HCT116 (cell line): ENCODE measurements at regions not wholly inside any gene's neighbourhood (a gene's known extent, or its start where the extent isn't known, plus 50 kb on each side); places are given as distances from the start of the nearest gene placed in this dataset.

ENCODE experiments used
- ATAC-seq: fragments of 200-7000 bp; cut with Tn5 transposase; 2 replicates; pipeline ENCODE4 v1.9.1; 2020; ENCODE audit warnings: mild to moderate bottlenecking, moderate library complexity
- BruUV-seq: library from RNA; stranded (reverse); fragments of 400-500 nt; replicated peaks from 2 replicates; lab custom pipeline; 2021; lab: Mats Ljungman, UMichigan
- CTCF ChIA-PET: fragments of 300-600 bp; sonication (Branson Sonifier 250); formaldehyde crosslinking; loops from one replicate; lab custom pipeline; 2021; ENCODE audit warnings: antibody characterized with exemption; lab: Charles Lee
- POLR2A ChIA-PET: fragments of 300-600, 350-600 bp; sonication (Branson Sonifier 250); formaldehyde crosslinking; loops from one replicate; lab custom pipeline; 2021; ENCODE audit warnings: antibody characterized with exemption; lab: Charles Lee
- RAD21 ChIA-PET, 2 experiments: fragments of 300-600 bp; sonication (Branson Sonifier 250); formaldehyde crosslinking; loops; one replicate each; lab custom pipeline; 2023; ENCODE audit warnings: low total read pairs in 2 of 2; ENCODE audit not compliant: uncharacterized antibody in 2 of 2, unreplicated experiment in 2 of 2, low non-redundant PET in 1 of 2; lab: Charles Lee
- DNase-seq: peaks from one replicate; pipeline ENCODE4 v3.0.0-alpha.2; 2010; ENCODE audit warnings: low read depth, low spot score
- H2AFZ ChIP-seq: fragments of 200-600 bp; shearing (Covaris generic), sonication (generic); 2 replicates; pipeline ENCODE4 v1.6.1; 2017; ENCODE audit warnings: low read depth, mixed run types, mixed read lengths, antibody characterized with exemption, low read length; ENCODE audit not compliant: poor library complexity, severe bottlenecking
- H3K27ac ChIP-seq: 2 replicates; pipeline ENCODE4 v1.5.1; 2012; ENCODE audit warnings: low read depth, low read length
- H3K27me3 ChIP-seq: fragments of 200-600 bp; sonication (generic); 2 replicates; pipeline ENCODE4 v1.6.1; 2016; ENCODE audit warnings: mixed run types, low read length, mixed read lengths; ENCODE audit not compliant: insufficient read depth
- H3K36me3 ChIP-seq, 2 experiments: fragments of 200-500 bp in 1 of 2; fragments of 200-600 bp in 1 of 2; sonication (Bioruptor generic) in 1 of 2; sonication (generic) in 1 of 2; 2 replicates each; pipeline versions ENCODE4 v1.5.1 to v1.6.1; 2014 to 2016; ENCODE audit warnings: low read length in 2 of 2, inconsistent platforms in 1 of 2, mixed read lengths in 1 of 2, mixed run types in 1 of 2; ENCODE audit not compliant: insufficient read depth in 2 of 2, control insufficient read depth in 1 of 2
- H3K4me1 ChIP-seq, 2 experiments: fragments of 200-600 bp in 1 of 2; sonication (generic) in 1 of 2; 2 replicates each; pipeline versions ENCODE4 v1.5.1 to v1.6.1; 2012 to 2017; ENCODE audit warnings: low read length in 2 of 2, inconsistent platforms in 1 of 2, mild to moderate bottlenecking in 1 of 2, mixed read lengths in 1 of 2, mixed run types in 1 of 2, moderate library complexity in 1 of 2; ENCODE audit not compliant: insufficient read depth in 2 of 2, control insufficient read depth in 1 of 2
- H3K4me2 ChIP-seq: fragments of 200-600 bp; sonication (generic); 2 replicates; pipeline ENCODE4 v1.6.1; 2017; ENCODE audit warnings: mixed run types, low read length, mixed read lengths
- H3K4me3 ChIP-seq, 2 experiments: fragments of 200-600 bp in 1 of 2; sonication (generic) in 1 of 2; replicated peaks in 1 of 2; 2 replicates each; pipeline ENCODE4 v1.5.1; 2011 to 2016; ENCODE audit warnings: low read length in 2 of 2, control low read depth in 1 of 2, low read depth in 1 of 2, mild to moderate bottlenecking in 1 of 2, mixed read lengths in 1 of 2, mixed run types in 1 of 2
- H3K79me2 ChIP-seq: fragments of 200-600 bp; sonication (generic); 2 replicates; pipeline ENCODE4 v1.6.1; 2017; ENCODE audit warnings: mild to moderate bottlenecking, mixed run types, low read length, moderate library complexity, mixed read lengths; ENCODE audit not compliant: insufficient read depth
- H3K9ac ChIP-seq: fragments of 200-600 bp; sonication (generic); 2 replicates; pipeline ENCODE4 v1.6.1; 2016; ENCODE audit warnings: low read length, mixed read lengths
- H3K9me2 ChIP-seq: fragments of 200-600 bp; sonication (generic), shearing (Covaris generic); 2 replicates; pipeline ENCODE4 v1.6.1; 2017; ENCODE audit warnings: mixed run types, mild to moderate bottlenecking, moderate library complexity; ENCODE audit not compliant: insufficient read depth
- H3K9me3 ChIP-seq, 2 experiments: fragments of 200-500 bp in 1 of 2; fragments of 200-600 bp in 1 of 2; sonication (Bioruptor generic) in 1 of 2; sonication (generic) in 1 of 2; 2 replicates each; pipeline ENCODE4 v1.6.1; 2014 to 2017; ENCODE audit warnings: low read length in 2 of 2, mixed read lengths in 2 of 2, inconsistent platforms in 1 of 2, low read depth in 1 of 2, mild to moderate bottlenecking in 1 of 2, mixed run types in 1 of 2, moderate library complexity in 1 of 2; ENCODE audit not compliant: control insufficient read depth in 1 of 2, insufficient read depth in 1 of 2
- H4K20me1 ChIP-seq: fragments of 200-600 bp; sonication (generic), shearing (Covaris generic); 2 replicates; pipeline ENCODE4 v1.6.1; 2017; ENCODE audit warnings: mixed run types, mild to moderate bottlenecking, moderate library complexity; ENCODE audit not compliant: insufficient read depth
- CTCF ChIP-seq, 3 experiments: fragments of 200-600 bp in 1 of 3; sonication (generic) in 1 of 3; IDR thresholded peaks in 2 of 3; conservative IDR thresholded peaks in 1 of 3; 2 replicates each; pipeline ENCODE4 v1.5.1; 2012 to 2017; ENCODE audit warnings: low read depth in 2 of 3, low read length in 2 of 3, antibody characterized with exemption in 1 of 3, borderline replicate concordance in 1 of 3, control low read depth in 1 of 3, mild to moderate bottlenecking in 1 of 3, mixed read lengths in 1 of 3, mixed run types in 1 of 3, moderate library complexity in 1 of 3; ENCODE audit not compliant: insufficient read depth in 1 of 3
- EGR1 ChIP-seq: IDR thresholded peaks from 2 replicates; pipeline ENCODE4 v1.6.1; 2012; ENCODE audit warnings: low read depth
- REST ChIP-seq: IDR thresholded peaks from 2 replicates; pipeline ENCODE4 v1.6.1; 2012; ENCODE audit warnings: low read depth
- YY1 ChIP-seq: IDR thresholded peaks from 2 replicates; pipeline ENCODE4 v1.6.1; 2011; ENCODE audit warnings: low read length, low read depth, moderate library complexity, mild to moderate bottlenecking; ENCODE audit not compliant: insufficient replicate concordance; ENCODE audit errors: extremely low read depth
- ZBTB33 ChIP-seq: IDR thresholded peaks from 2 replicates; pipeline ENCODE4 v1.6.1; 2011; ENCODE audit warnings: mild to moderate bottlenecking, low read length, moderate library complexity; ENCODE audit not compliant: insufficient replicate concordance; ENCODE audit errors: extremely low read depth
- ZNF274 ChIP-seq: fragments of 200-500 bp; sonication (Bioruptor generic); IDR thresholded peaks from 2 replicates; pipeline ENCODE4 v1.6.1; 2014; ENCODE audit warnings: mild to moderate bottlenecking, low read depth, low read length, inconsistent platforms
- intact Hi-C: fragments of 100-400 bp; cut with micrococcal nuclease; formaldehyde crosslinking; loops from 2 replicates; pipeline ENCODE4 v1.10.0; 2022

GRCh38 chr16:9447699-9448098 is 356.3 kb downstream of the HAPSTR1 start:
- Histone ChIP-seq H3K9me3 (no peaks in the 10 kb centered on the region), H3K27me3 (0 out of 2 replicates have a peak, but pooled peaks cover 6% of the 10 kb centered on the region), H3K9ac (no peak overlapping the region), H2AFZ (no peak overlapping the region), H3K9me2 (no peaks in the 10 kb centered on the region), H3K4me3 (no peak overlapping the region), H3K27ac (no peak overlapping the region), H4K20me1 (no peaks in the 10 kb centered on the region), H3K4me1 (no peaks in the 10 kb centered on the region), H3K36me3 (no peaks in the 10 kb centered on the region), H3K4me2 (no peak overlapping the region), H3K79me2 (no peaks in the 10 kb centered on the region)
- no TSS peak for BruUV-seq
- ChIA-PET RAD21 (no interaction called here), CTCF (no interaction called here), POLR2A (no interaction called here)
- DNase-seq (no peak), ATAC-seq (no peak)
- no peak for TF ChIP-seq ZNF274
- no peak for TF ChIP-seq ZBTB33
- TF ChIP-seq EGR1, result no peak
- TF ChIP-seq CTCF (IDR thresholded peaks at IDR 0.05 in 2 of 3, conservative IDR thresholded peaks at IDR 0.05 in 1 of 3; ENCODE audit: borderline replicate concordance in 1 of 3, insufficient read depth in 1 of 3, low read depth in 2 of 3, low read length in 2 of 3), result no peak
- TF ChIP-seq REST, result no peak
- no peak for TF ChIP-seq YY1
- intact Hi-C loops, result no loop called here
